H9 (cell line): ENCODE measurements at regions not wholly inside any gene's neighbourhood (a gene's known extent, or its start where the extent isn't known, plus 50 kb on each side); places are given as distances from the start of the nearest gene placed in this dataset.

Experiments used
- DNase-seq: peaks from one replicate; pipeline ENCODE4 v3.0.0-alpha.2; 2017
- H2AFZ ChIP-seq: one replicate; pipeline ENCODE4 v1.6.1; 2013; ENCODE audit warnings: mild to moderate bottlenecking, low read length, control low read depth, moderate library complexity
- H2AK5ac ChIP-seq: 2 replicates; pipeline ENCODE4 v1.6.1; 2013; ENCODE audit warnings: low read length, control low read depth, mixed read lengths; ENCODE audit not compliant: insufficient read length
- H2BK120ac ChIP-seq: one replicate; pipeline ENCODE4 v1.6.1; 2013; ENCODE audit warnings: low read depth, mild to moderate bottlenecking, low read length, control low read depth, inconsistent platforms; ENCODE audit not compliant: poor library complexity, severe bottlenecking
- H2BK12ac ChIP-seq: 2 replicates; pipeline ENCODE4 v1.6.1; 2013; ENCODE audit warnings: low read length, control low read depth, mixed read lengths, low read depth; ENCODE audit not compliant: insufficient read length
- H2BK15ac ChIP-seq: 2 replicates; pipeline ENCODE4 v1.6.1; 2013; ENCODE audit warnings: low read depth, low read length, control low read depth
- H2BK20ac ChIP-seq: one replicate; pipeline ENCODE4 v1.6.1; 2013; ENCODE audit warnings: low read depth, mild to moderate bottlenecking, low read length, control low read depth, inconsistent platforms; ENCODE audit not compliant: poor library complexity, severe bottlenecking
- H2BK5ac ChIP-seq: 2 replicates; pipeline ENCODE4 v1.6.1; 2013; ENCODE audit warnings: low read length, control low read depth, mixed read lengths; ENCODE audit not compliant: insufficient read length
- H3K14ac ChIP-seq: 2 replicates; pipeline ENCODE4 v1.6.1; 2013; ENCODE audit warnings: low read length, control low read depth; ENCODE audit not compliant: insufficient read depth
- H3K18ac ChIP-seq: 2 replicates; pipeline ENCODE4 v1.6.1; 2013; ENCODE audit warnings: low read depth, mild to moderate bottlenecking, mixed read lengths, low read length, control low read depth; ENCODE audit not compliant: insufficient read length
- H3K23ac ChIP-seq: 2 replicates; pipeline ENCODE4 v1.6.1; 2013; ENCODE audit warnings: low read length, control low read depth, mixed read lengths, low read depth; ENCODE audit not compliant: insufficient read length
- H3K23me2 ChIP-seq: 2 replicates; pipeline ENCODE4 v1.6.1; 2013; ENCODE audit warnings: low read depth, mild to moderate bottlenecking, mixed read lengths, low read length, control low read depth; ENCODE audit not compliant: insufficient read length, poor library complexity, severe bottlenecking
- H3K27ac ChIP-seq: 2 replicates; pipeline ENCODE4 v1.5.1; 2013; ENCODE audit warnings: low read length, control low read depth, mixed read lengths, low read depth; ENCODE audit not compliant: insufficient read length
- H3K27me3 ChIP-seq: 2 replicates; pipeline ENCODE4 v1.6.1; 2013; ENCODE audit warnings: low read length, control low read depth, inconsistent platforms; ENCODE audit not compliant: insufficient read depth
- H3K4ac ChIP-seq: 2 replicates; pipeline ENCODE4 v1.6.1; 2013; ENCODE audit warnings: low read depth, mild to moderate bottlenecking, control low read depth, inconsistent platforms, low read length, moderate library complexity
- H3K4me1 ChIP-seq: 2 replicates; pipeline ENCODE4 v1.6.1; 2013; ENCODE audit warnings: low read length, control low read depth, inconsistent platforms; ENCODE audit not compliant: insufficient read depth
- H3K4me2 ChIP-seq: 2 replicates; pipeline ENCODE4 v1.6.1; 2013; ENCODE audit warnings: low read length, control low read depth, mixed read lengths; ENCODE audit not compliant: insufficient read length, insufficient read depth
- H3K56ac ChIP-seq: 2 replicates; pipeline ENCODE4 v1.6.1; 2013; ENCODE audit warnings: low read depth, mild to moderate bottlenecking, mixed read lengths, low read length, control low read depth; ENCODE audit not compliant: insufficient read length
- H3K79me1 ChIP-seq: 2 replicates; pipeline ENCODE4 v1.6.1; 2013; ENCODE audit warnings: low read depth, mild to moderate bottlenecking, moderate library complexity, low read length, control low read depth, inconsistent platforms; ENCODE audit not compliant: insufficient read depth, poor library complexity, severe bottlenecking
- H3K79me2 ChIP-seq: 2 replicates; pipeline ENCODE4 v1.6.1; 2013; ENCODE audit warnings: low read length, control low read depth, inconsistent platforms; ENCODE audit not compliant: insufficient read depth
- H3K9ac ChIP-seq: 2 replicates; pipeline ENCODE4 v1.6.1; 2013; ENCODE audit warnings: low read length, control low read depth, mixed read lengths; ENCODE audit not compliant: insufficient read length; ENCODE audit errors: extremely low read depth
- H3K9me3 ChIP-seq: one replicate; pipeline ENCODE4 v1.6.1; 2013; ENCODE audit warnings: low read depth, low read length, inconsistent platforms; ENCODE audit not compliant: control insufficient read depth
- H3T11ph ChIP-seq: one replicate; pipeline ENCODE4 v1.6.1; 2013; ENCODE audit warnings: mild to moderate bottlenecking, low read length, control low read depth, inconsistent platforms
- H4K20me1 ChIP-seq: one replicate; pipeline ENCODE4 v1.6.1; 2013; ENCODE audit not compliant: control insufficient read depth, insufficient read length, insufficient read depth
- H4K5ac ChIP-seq: 2 replicates; pipeline ENCODE4 v1.6.1; 2013; ENCODE audit warnings: low read depth, mild to moderate bottlenecking, mixed read lengths, low read length, control low read depth; ENCODE audit not compliant: insufficient read length
- H4K8ac ChIP-seq: replicated peaks from 2 replicates; pipeline ENCODE4 v1.6.1; 2013; ENCODE audit warnings: low read length, control low read depth, mixed read lengths, low read depth; ENCODE audit not compliant: insufficient read length
- H4K91ac ChIP-seq: 2 replicates; pipeline ENCODE4 v1.6.1; 2013; ENCODE audit warnings: low read depth, mild to moderate bottlenecking, moderate library complexity, mixed read lengths, low read length, control low read depth; ENCODE audit not compliant: insufficient read length
- H3K27ac Mint-ChIP-seq, 3 experiments: 2 replicates in 2 of 3; 3 replicates in 1 of 3; pipeline ENCODE4 v1.8.0; 2020 to 2021; ENCODE audit warnings: mixed read lengths in 3 of 3, mild to moderate bottlenecking in 1 of 3, moderate library complexity in 1 of 3
- H3K27me3 Mint-ChIP-seq: 2 replicates; pipeline ENCODE4 v1.8.0; 2021; ENCODE audit warnings: low read depth, mild to moderate bottlenecking, moderate library complexity, mixed read lengths
- H3K36me3 Mint-ChIP-seq, 3 experiments: 2 replicates in 2 of 3; 3 replicates in 1 of 3; pipeline ENCODE4 v1.8.0; 2020 to 2021; ENCODE audit warnings: low read depth in 3 of 3, mixed read lengths in 3 of 3; ENCODE audit not compliant: insufficient read depth in 1 of 3
- H3K4me1 Mint-ChIP-seq, 2 experiments: 2 replicates each; pipeline ENCODE4 v1.8.0; 2020; ENCODE audit warnings: mixed read lengths in 2 of 2
- H3K4me3 Mint-ChIP-seq, 2 experiments: 2 replicates in 1 of 2; 3 replicates in 1 of 2; pipeline ENCODE4 v1.8.0; 2020 to 2021; ENCODE audit warnings: mild to moderate bottlenecking in 2 of 2, mixed read lengths in 2 of 2, moderate library complexity in 1 of 2
- H3K9me3 Mint-ChIP-seq, 2 experiments: 2 replicates in 1 of 2; 3 replicates in 1 of 2; pipeline ENCODE4 v1.8.0; 2020; ENCODE audit warnings: mild to moderate bottlenecking in 2 of 2, mixed read lengths in 2 of 2, moderate library complexity in 1 of 2
- CTCF ChIP-seq: fragments of 200-600 bp; sonication (generic); conservative IDR thresholded peaks from 3 replicates; pipeline ENCODE4 v1.8.0; 2021; ENCODE audit warnings: antibody characterized with exemption, mild to moderate bottlenecking
- WGBS: extraction: QIAGEN DNeasy Blood & Tissue Kit; methylation state at CpG from one replicate; pipeline ENCODE4 v1.1.7; 2013; ENCODE audit warnings: missing lambda C conversion rate, low lambda C conversion rate, mixed read lengths; ENCODE audit not compliant: insufficient read length; ENCODE audit errors: extremely low coverage; 5-methylcytosine and 5-hydroxymethylcytosine counted together

- Histone ChIP-seq H4K8ac (no peak overlapping the region), H2AFZ (no peak overlapping the region), H2BK5ac (no peak overlapping the region), H3K27me3 (no peaks in the 10 kb centered on the region), H2BK12ac (no peak overlapping the region), H4K91ac (no peak overlapping the region), H3K9me3 (no peaks in the 10 kb centered on the region), H3K27ac (no peak overlapping the region), H3K14ac (no peak overlapping the region), H2AK5ac (no peak overlapping the region), H3K18ac (no peak overlapping the region), H3K4me1 (no peaks in the 10 kb centered on the region), H3T11ph (no peak overlapping the region), H4K5ac (no peak overlapping the region), H2BK120ac (no peak overlapping the region), H3K4ac (no peak overlapping the region), H4K20me1 (no peaks in the 10 kb centered on the region), H2BK15ac (no peak overlapping the region), H3K56ac (no peak overlapping the region), H3K79me1 (no peaks in the 10 kb centered on the region), H3K23ac (no peak overlapping the region), H3K79me2 (no peaks in the 10 kb centered on the region), H3K4me2 (no peak overlapping the region), H2BK20ac (no peak overlapping the region), H3K9ac (no peak overlapping the region), H3K23me2 (no peaks in the 10 kb centered on the region)
- DNase-seq, result no peak
- Mint-ChIP-seq H3K36me3 (no peaks in the 10 kb centered on the region), H3K27me3 (no peaks in the 10 kb centered on the region; the same call in 1 of the 2 replicates), H3K9me3 (no peaks in the 10 kb centered on the region), H3K4me3 (no peak overlapping the region), H3K4me1 (peaks cover 8 to 21% of the 10 kb centered on the region in 2 experiments), H3K27ac (no peak overlapping the region)
- WGBS, result no CpG with 5 or more reads among the region's 3 CpGs
- TF ChIP-seq CTCF, result no peak
These were observed 123.5 kb upstream of the PKN2 start for GRCh38 chr1:88560621-88561020.
